NCI-H2081 treated with DMSO at 0.1 percent for 48 hours (cell line): ENCODE measurements at regions not wholly inside any gene's neighbourhood (a gene's known extent, or its start where the extent isn't known, plus 50 kb on each side); places are given as distances from the start of the nearest gene placed in this dataset.
"Not testable (repeated sequence)": the region's sequence is repeated elsewhere in the genome, so short reads cannot be mapped to it uniquely, and the experiment has no call there.

Experiments
- DNase-seq: peaks from one replicate; lab custom pipeline; 2025; lab: John Stamatoyannopoulos, UW

DNA sequence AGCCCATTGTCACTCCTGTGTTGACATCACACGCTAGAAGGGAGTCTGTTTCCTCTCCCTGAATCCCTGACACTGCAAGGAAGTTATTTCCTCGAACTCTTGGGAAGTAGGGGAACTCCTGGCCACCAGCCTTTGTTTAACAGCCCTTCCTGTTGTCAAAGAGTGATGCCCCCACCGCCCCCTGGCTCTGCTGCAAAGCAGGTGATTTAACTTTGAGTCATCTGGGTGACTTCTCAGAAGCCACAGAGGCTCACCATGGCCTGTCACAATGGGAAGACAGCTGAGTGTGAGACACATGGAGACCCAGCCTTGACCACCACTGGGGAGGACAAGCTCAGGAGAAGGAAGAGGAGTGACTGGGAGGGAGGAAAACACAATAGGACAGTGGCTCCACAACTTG is 182.8 kb downstream of the PSMG1 start:
- DNase-seq: no peak

DNA sequence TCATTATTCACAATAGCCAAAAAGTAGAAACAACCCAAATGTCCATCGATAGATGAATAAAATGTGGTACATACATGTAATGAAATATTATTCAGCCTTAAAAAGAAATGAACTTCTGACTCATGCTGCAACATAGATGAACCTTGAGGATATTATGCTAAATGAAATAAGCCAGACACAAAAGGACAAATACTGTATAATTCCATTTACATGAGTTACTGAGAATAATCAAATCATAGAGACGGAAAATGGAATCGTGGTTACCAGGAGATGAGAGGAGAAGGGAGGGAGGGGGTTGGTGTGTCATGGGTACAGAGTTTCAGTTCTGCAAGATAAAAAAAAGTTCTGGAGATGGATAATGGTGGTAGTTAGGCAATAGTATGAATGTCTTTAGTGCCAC is 184.1 kb downstream of the PSMG1 start:
- DNase-seq: no peak

DNA sequence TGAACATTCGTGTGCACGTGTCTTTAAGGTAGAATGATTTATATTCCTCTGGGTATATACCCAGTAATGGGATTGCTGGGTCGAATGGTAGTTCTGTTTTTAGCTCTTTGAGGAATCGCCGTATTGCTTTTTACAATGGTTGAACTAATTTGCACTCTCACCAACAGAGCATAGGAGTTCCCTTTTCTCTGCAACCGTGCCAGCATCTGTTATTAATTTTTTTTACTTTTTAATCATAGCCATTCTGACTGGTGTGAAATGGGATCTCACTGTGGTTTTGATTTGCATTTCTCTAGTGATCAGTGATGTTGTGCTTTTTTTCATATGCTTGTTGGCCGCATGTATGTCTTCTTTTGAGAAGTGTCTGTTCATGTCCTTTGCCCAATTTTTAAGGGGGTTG is 185.0 kb downstream of the PSMG1 start:
- DNase-seq: not testable (repeated sequence)

DNA sequence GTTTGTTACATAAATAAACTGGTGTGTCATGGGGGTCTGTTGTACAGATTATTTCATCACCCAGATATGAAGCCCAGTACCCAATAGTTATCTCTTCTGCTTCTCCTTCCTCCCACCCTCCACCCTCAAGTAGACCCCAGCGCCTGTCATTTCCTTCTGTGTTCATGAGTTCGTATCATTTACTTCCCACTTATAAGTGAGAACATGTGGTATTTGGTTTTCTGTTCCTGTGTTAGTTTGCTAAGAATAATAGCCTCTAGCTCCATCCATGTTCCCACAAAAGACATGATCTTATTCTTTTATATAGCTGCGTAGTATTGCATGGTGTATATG is 185.4 kb downstream of the PSMG1 start:
- not testable (repeated sequence) for DNase-seq

DNA sequence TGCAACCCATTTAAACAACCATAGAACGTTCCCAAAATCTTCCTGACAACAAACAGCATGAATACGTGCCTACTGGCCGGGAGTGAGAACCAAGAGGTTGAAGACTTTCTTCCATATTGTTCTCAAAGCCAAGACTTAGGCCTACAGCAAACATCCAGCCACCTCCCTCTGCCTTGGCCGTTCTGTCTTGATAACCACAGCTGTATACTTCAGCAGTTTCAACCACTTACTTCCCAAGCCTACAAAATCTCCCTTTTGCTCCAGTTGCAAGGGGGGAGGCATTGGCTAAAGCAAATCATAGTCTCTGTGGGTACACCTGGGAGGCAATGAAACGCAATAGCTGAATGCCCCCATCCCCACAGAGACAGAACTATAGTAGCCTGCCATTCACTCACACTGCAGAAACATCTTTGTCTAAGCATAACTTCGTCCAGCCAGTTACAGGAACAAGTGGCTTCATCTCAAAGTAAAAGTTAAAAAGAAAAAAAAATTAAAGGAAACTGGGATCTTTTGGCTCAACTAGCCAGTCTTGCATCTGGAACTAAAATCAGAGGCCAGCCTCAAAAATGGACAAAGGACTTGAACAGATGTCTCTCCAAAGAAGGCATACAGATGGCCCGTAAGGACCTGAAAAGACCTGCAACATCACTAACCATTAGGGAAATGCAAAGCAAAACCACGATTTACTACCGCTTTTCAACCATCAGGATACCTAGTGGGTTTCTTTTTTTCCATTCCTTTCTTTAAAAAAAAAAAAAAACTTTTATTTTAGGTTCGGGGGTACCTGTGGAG is 186.0 kb downstream of the PSMG1 start:
- DNase-seq: no peak

DNA sequence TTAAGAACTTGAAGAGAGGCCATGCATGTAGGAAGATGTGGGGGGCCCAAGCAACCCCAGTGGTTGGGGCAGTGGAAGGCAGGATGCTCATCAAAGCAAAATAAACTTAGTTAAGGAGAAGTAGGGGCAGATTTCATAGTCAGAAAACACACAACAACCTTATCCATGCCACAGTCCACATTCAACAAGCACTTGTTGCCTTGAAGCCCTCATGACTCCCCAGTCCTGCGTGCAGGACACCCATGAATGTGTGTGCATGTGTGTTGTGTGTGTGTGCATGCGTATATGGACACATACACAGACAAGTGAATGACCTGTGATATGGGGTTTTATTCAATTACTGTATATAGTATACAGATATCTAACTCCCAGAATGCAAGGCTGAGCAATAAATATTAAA is 186.9 kb downstream of the PSMG1 start:
- no peak for DNase-seq

DNA sequence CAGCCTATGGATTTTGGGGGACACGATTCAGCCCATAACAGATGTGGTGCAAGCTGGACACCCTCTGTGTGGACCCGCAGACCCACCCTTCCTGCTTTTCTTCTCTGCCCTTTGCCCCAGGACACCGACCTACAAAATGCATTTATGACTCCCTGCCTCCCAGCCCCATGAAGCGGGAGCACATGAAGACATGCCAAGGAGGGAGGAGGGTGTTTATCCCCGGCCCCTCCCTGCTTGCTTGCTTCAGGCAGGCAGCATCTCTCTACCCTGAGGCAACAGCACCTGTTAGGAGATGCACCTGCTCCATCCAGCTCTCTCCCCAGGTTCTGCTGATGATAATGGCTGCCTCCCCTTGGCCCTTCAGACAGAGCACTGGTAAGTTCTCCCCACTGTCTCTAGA is 187.5 kb downstream of the PSMG1 start:
- no peak for DNase-seq

DNA sequence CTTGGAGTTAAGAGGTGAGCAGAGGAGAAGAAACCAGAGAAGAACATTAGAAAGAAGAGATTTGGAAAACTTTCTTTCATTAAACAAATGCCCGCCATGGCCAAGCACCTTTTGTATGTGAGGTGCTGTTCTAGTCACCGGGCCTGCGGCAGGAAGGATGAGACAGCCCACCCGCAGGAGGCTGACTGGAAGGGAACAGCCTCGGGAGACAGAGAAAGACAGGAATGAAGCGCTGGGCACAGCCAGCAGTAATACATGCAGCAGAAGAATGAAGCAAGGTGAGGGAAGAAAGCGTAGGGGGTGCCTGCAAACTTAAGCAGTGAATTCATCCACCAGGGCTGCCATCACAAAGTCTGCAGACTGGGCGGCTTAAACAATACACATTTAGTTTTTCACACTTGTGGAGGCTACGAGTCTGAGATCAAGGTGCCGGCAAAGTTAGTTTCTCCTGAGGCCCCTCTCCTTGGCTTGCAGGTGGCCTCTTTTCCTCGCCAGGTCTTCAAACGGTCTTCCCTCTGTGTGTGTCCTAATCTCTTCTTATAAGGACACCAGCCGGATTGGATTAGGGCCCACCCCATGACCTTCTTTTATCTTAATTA is 188.1 kb downstream of the PSMG1 start:
- DNase-seq: no peak

DNA sequence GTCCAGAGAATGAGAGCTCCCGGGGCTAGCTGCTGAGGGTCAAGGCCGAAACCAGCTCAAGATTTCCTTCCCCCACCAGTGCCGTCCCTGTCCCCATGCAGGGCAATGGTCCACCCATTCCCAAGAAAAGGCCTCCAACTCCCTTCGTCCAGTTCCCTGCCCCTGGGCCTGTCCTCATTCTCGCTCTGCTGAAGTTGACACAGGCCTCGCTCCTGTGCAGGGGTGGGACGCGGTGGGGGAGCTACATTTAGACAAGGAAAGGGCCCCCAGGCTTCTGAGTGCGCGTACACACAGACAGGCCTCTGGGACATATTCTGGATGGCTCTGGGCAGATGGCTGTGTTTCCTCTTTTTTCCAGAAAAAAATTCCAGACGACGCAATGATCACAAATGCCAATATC is 188.3 kb downstream of the ETS2 start:
- no peak for DNase-seq

DNA sequence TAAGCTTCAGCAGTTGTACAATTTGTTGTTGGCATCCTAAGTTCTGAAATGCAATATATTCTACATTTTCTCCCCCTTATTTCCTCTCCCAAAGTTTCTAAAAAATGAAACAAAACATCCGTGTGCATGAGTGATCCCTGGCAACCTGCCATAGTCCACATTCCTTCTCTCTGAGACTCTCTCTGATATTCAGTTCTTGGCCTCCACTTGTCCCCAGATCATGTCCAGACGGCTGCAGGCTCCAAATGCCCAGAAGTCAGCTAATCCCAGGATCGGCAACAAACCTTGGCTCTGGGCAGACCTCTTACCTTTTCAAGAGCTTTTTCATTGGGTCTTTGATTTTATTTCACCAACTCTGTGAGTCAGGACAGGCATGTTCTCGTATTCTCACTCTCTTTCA is 187.8 kb downstream of the ETS2 start:
- no peak for DNase-seq

DNA sequence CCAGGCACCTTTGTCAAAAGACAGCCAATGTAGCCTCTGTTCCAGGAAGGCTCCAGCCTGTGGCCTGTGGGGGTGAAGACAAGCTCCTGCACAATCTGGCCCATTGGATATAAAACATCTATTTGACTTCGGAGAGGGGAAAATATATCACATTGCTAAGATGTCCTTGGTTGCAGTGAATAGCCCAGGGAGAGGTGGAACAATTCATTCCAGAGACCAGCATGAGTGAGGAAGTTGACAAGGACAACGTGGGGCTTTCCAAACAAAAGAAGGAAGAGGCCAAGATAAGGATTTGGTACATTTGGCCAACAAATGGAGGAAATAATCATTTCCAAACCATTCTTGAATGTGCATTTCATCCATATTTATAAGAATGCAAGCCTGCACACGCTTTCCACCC is 187.0 kb downstream of the ETS2 start:
- no peak for DNase-seq

DNA sequence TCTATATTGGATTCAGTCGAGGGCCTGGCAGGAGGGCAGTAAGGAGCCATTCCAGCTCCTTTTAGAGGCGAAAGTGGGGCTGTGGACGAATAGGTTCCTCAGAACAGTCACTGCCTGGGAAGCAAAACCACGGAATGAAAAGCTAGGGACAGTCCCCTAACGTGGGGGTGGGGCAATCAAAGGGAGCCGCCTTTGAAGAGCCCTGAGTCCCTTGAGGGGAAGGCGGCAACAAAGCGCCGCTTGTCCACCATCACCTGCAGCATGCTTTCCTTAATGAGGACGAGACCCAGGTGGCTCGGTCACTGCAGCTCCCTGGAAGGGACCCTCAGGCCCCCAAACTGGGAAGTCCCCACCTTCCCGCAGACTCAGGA is 184.7 kb downstream of the ETS2 start:
- no peak for DNase-seq

DNA sequence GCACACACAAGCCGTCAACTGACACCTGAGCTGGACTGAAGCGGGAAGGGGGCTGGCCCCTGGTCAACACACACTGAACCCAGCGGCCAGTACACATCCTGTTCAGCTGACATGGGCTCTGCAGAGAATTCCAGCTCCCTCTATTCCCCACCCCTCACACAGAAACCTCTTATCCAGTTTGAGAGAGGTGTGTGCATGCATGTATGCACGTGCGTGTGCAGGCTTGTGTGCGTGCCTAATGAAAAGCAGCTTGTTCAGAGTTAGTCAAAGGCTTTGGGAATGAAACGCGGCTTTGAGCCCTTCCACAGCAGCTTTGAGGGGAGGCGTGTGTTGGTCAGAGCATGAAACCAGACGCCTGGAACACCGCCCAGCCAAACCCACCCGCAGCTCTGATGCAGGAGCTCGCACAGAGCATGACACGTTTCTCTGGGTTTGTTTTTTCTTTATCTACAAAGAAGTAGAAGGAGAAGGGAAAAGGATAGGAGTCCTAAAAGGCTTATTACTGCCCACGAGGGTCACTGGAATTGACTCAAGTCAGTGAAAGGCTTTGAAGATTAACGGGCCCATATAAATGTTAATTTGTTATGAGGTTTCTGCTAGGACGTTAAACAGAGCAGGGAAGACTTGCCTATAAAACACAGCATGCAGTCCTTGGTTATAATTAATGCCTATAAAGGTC is 184.2 kb downstream of the ETS2 start:
- peak; percentile 63 for DNase-seq

DNA sequence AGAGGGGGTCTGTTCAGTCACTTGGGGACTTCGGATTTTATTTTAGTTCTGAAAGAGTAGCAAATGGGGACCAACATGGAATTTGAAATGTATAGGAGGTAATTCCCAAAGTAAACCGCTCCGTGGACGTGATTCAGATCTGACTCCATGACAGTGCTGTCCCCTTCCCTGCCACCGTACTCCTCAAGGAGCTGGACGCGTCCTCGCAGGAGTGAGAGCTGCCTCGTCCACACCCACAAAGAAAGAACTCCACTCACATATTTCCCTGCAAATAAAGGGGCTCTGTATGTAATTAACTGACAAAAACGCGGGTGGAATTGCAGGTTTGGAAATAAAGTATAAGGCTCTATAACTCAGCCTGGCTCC is 183.6 kb downstream of the ETS2 start:
- DNase-seq: no peak

DNA sequence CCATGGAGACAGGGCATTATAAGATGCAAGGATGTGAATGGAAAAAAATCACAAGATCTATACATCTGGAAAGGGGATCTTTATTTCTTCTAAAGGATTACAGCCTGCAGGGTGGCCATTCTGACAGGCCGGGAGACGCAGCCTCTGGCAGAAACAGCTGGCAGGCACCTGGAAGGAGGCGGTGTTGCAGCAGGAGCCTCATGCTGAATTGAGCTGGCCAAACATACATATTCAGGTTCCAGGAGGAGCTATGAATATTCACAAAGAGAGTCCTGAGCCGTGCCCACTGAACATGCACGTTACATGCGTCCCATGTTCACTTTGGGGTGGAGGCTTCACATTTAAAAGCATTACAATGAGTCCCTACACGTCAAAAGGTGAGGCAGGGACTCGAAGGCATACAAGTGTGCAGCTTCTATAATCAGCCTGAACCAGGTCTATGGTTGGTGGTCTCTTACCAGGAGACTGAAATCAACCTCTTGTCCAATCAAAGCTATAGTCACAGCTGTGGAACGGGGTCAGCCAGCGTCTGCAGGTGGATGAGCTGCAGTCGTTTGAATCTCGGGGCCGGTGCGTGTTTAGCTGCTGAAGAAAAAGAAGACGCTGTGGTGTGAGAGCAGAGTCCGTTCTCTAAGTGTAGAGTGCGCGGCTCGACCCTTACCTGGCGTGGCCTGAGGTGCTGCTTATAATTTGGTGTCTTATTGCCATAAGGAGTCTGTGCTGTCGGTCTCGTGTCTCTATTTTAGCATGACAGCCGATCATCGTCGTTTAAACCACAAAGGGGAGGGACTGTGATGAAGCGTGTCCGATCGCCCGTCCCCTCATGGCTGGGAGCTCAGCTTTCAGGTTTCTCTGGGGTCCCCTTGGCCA is 183.0 kb downstream of the ETS2 start:
- DNase-seq: no peak

DNA sequence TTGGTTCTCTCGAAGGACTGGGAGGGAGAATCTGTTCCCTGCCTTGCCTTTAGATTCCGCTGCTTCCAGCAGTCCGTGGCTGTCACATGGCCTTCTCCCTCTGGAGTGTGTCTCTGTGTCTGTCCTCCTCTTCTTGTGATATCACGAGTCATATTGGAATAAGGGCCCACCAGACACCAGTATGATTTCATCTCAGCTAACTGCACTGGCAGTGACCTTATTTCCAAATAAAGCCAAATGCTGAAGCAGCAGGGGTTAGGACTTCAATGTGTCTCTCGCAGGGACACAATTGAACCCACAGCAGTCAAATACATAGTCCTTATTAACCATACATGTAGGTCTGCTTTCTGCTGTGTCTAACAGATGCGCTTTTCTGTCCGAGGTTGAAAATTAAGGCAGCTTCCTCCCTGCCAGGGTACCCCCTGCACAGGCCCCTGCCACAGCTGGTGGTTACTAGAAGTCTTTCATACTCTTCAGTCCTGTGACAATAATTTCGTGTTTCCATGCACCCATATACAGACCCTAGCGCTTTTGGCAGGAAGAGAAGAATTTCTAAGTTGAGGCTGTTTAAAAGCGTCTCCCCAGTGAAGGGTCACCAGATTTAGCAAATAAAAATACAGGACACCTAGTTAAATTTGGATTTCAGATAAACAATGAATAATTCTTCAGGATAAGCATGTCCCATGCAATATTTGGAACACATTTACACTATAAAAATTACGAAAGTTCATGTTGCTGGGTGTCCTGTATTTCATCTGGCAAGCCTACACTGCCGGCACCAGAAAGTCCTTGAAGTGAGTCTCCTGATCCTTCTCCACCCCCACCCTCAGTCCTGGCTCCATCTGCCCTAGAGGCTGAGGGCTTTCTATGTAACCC is 182.1 kb downstream of the ETS2 start:
- no peak for DNase-seq

DNA sequence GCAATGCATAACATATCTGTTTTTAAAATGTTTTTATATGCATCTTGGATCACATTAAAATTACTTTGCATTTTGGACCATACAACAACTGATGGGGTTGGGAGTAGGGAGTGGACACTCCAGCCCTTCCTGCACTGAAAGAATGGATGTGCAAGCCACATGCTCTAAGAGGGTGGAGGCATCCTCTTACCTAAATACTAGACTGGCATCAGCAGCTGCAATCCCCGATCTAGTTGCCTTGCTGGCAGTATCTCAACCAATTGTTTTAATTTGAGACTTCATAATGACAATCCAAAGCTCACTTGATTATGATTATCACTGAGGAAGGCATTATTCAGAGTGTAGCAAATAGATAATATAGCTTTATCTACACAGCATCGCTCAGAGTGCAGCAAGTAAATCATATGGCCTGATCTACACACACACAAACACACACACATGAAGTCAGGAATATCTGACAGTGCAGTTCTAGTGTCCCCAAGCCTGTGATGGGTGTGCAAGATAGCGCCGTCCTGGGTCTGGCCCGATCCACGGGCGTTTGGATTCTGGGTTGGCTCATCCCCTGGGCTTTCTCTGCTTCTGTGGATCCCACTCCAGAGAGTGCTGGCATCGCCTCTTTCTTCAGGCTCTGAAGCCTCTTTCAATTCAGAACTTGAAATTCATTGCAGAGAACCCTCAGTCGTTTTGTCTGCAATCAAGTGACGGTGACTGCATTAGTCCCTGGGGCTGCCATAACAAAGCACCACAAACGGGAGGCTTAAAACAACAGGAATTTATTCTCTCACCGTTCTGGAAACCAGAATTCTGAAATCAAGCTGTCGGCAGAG is 181.3 kb downstream of the ETS2 start:
- no peak for DNase-seq

DNA sequence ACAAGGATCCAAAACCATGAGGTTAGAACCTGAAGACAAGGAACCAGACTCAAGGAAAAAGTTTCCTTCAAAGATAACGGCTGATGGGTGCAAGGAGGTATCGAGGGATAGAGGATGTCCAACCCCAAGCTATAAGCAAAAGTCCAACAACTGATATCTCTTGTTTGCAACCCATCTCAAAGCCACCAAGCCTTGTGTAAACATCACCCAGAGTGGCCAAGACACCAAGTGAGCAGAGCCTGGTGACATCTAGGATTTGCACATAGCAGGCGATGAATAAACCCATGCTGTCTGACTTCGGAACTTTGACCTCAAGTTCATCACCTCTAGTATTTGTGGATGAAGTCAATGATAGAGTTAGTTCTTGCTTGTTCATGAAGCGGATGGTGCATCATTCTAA is 180.7 kb downstream of the ETS2 start:
- DNase-seq: no peak

DNA sequence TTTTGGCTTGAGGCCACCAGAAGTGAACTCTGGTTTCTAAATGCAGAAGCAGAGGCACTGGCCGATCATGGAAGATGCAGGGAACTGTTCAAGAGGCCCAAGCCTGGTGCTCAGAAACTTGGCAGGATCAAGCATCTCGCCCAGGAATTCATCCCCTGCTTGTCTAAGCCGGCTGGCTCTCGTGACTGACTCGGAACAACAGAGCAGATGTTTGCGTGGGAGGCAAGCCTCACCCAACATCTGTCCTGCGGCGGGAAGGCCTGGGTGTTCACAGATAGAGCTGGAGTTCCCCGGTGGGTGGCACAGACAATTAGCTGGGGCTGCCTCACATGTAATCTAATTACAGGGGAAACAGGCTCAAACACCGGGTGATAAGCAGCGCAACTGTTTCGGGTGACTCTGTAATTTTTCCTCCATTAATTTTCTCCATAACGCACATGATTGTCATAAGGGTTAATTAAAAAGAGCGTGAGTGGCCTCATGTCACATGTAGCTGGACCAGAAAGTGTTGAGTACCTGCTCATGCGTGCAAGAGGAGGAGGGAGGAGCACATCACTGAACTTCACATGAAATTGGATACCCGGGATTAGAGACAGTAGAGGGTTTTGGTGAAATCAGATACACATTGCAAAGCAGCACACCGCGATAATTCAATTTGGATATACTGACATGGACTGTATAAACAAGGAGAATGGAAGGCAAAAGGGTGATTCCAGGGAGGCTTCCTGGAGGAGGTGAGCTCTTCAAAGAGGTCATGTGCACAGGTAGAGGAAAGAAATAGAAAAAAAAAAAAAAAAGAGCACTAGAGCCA is 180.0 kb downstream of the ETS2 start:
- peak; percentile 89 for DNase-seq

DNA sequence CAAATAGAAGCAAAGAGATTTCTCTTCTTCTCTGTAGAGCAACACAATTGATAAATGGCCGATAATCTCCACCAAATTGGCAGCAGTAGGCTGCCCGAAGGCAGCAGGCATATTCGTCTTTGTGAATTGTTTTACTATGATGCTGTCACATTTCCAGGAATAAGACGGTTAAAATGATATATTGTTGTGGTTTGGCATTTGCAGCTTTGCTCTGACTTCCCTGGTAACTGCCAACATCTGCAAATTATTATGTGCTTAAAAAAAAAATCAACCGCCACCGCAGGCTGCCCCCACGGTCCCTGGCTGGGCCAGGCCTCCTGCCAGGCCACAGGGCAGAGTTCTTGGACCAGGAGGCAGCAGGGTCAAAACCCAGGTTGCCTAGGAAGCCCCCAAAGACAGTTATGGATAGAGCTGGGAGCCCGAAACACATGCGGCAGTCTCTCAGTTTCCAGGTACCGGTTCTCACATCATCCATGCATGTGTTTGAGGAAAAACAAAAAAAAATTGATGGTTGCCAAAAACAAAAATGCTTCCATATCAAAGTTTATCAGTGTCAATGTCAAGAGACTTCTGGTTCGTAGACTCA is 179.3 kb downstream of the ETS2 start:
- peak; percentile 19 for DNase-seq
